GM23248 (cell line): ENCODE measurements at regions not wholly inside any gene's neighbourhood (a gene's known extent, or its start where the extent isn't known, plus 50 kb on each side); places are given as distances from the start of the nearest gene placed in this dataset.

Experiments used
- DNase-seq: peaks from one replicate; pipeline ENCODE4 v3.0.0-alpha.2; 2015
- H2AFZ ChIP-seq: fragments of 200-600 bp; sonication (generic); 2 replicates; pipeline ENCODE4 v1.6.1; 2016; ENCODE audit warnings: antibody characterized with exemption
- H3F3A ChIP-seq: fragments of 200-600 bp; sonication (generic); 2 replicates; pipeline ENCODE4 v1.6.1; 2016; ENCODE audit warnings: mild to moderate bottlenecking, antibody characterized with exemption, mixed run types; ENCODE audit not compliant: insufficient read depth
- H3K27ac ChIP-seq: fragments of 200-600 bp; sonication (generic); 2 replicates; pipeline ENCODE4 v1.5.1; 2016; ENCODE audit warnings: mild to moderate bottlenecking
- H3K27me3 ChIP-seq: fragments of 200-600 bp; sonication (generic); replicated peaks from 2 replicates; pipeline ENCODE4 v1.6.1; 2016; ENCODE audit warnings: mild to moderate bottlenecking; ENCODE audit not compliant: insufficient read depth
- H3K36me3 ChIP-seq: fragments of 200-600 bp; sonication (generic); 2 replicates; pipeline ENCODE4 v1.6.1; 2016; ENCODE audit warnings: low read depth, mild to moderate bottlenecking
- H3K4me1 ChIP-seq: fragments of 200-600 bp; sonication (generic); 2 replicates; pipeline ENCODE4 v1.6.1; 2016; ENCODE audit warnings: mild to moderate bottlenecking; ENCODE audit not compliant: insufficient read depth
- H3K4me2 ChIP-seq: fragments of 200-600 bp; sonication (generic); one replicate; pipeline ENCODE4 v1.6.1; 2016; ENCODE audit warnings: mild to moderate bottlenecking; ENCODE audit not compliant: unreplicated experiment
- H3K4me3 ChIP-seq: fragments of 200-600 bp; sonication (generic); 2 replicates; pipeline ENCODE4 v1.5.1; 2016; ENCODE audit warnings: mild to moderate bottlenecking
- H3K79me2 ChIP-seq: fragments of 200-600 bp; sonication (generic); 2 replicates; pipeline ENCODE4 v1.6.1; 2016; ENCODE audit warnings: mild to moderate bottlenecking; ENCODE audit not compliant: insufficient read depth
- H3K9ac ChIP-seq: fragments of 200-600 bp; sonication (generic); 2 replicates; pipeline ENCODE4 v1.6.1; 2016; ENCODE audit warnings: mild to moderate bottlenecking
- H3K9me2 ChIP-seq: fragments of 200-600 bp; sonication (generic); 2 replicates; pipeline ENCODE4 v1.6.1; 2016; ENCODE audit warnings: mixed run types, mild to moderate bottlenecking, moderate library complexity; ENCODE audit not compliant: insufficient read depth
- H3K9me3 ChIP-seq: fragments of 200-600 bp; sonication (generic); one replicate; pipeline ENCODE4 v1.6.1; 2017; ENCODE audit warnings: low read depth
- H4K20me1 ChIP-seq: fragments of 200-600 bp; sonication (generic); 2 replicates; pipeline ENCODE4 v1.6.0; 2016; ENCODE audit not compliant: insufficient read depth
- EZH2 ChIP-seq: fragments of 200-600 bp; sonication (generic); IDR thresholded peaks from 2 replicates; pipeline ENCODE4 v1.6.1; 2018; ENCODE audit warnings: antibody characterized with exemption, mild to moderate bottlenecking; ENCODE audit not compliant: insufficient read depth, poor library complexity, severe bottlenecking
- EZH2phosphoT487 ChIP-seq: fragments of 200-600 bp; sonication (generic); IDR thresholded peaks from 2 replicates; pipeline ENCODE4 v1.6.1; 2018; ENCODE audit warnings: antibody characterized with exemption, moderate library complexity, mild to moderate bottlenecking, low read depth; ENCODE audit not compliant: insufficient read depth
- WGBS, 2 experiments: methylation state at CpG; one replicate each; pipeline ENCODE4 v1.1.6; 2015 to 2017; ENCODE audit warnings: low lambda C conversion rate in 2 of 2, low coverage in 1 of 2; ENCODE audit errors: missing lambda C conversion rate in 2 of 2; 5-methylcytosine and 5-hydroxymethylcytosine counted together
- in situ Hi-C: fragments of 300-500 bp; cut with MboI; formaldehyde crosslinking; loops from 2 replicates; pipeline ENCODE4 v1.15.0; 2020

DNA sequence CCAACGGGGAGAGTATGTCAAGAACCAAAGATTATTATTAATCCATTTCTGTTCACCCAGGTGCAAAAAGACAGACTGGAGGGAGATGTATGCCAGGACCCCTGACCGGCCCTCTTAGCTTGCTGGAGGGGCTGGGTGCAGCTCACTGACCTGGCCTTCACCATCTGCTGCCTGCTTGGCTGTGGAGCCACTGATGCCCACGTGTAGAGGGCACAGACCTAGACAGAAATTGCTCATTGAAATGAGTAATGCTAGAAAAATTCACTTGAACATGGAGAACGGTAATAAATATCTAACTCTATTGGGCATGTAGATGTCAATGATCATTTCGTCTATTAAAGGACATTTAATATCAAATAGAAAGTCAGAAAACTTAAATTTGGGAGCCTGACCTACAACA is 58.8 kb upstream of the ERCC6L2 start:
- 71 to 74% methylated on average over 5 of the region's 5 CpGs for WGBS, 2 experiments
- H3K27me3 ChIP-seq: no peaks in the 10 kb centered on the region
- H3K9me3 ChIP-seq: no peaks in the 10 kb centered on the region
- H2AFZ ChIP-seq: no peak overlapping the region
- in situ Hi-C loops: no loop called here
- H4K20me1 ChIP-seq: no peaks in the 10 kb centered on the region
- no peak overlapping the region for H3K9ac ChIP-seq
- 0 out of 2 replicates have a peak, but pooled peaks cover 4% of the 10 kb centered on the region for H3K4me1 ChIP-seq
- no peak for TF ChIP-seq EZH2phosphoT487
- TF ChIP-seq EZH2: no peak
- no peaks in the 10 kb centered on the region for H3K36me3 ChIP-seq
- H3K4me2 ChIP-seq: no peak overlapping the region
- peak; percentile 20 for DNase-seq
- no peaks in the 10 kb centered on the region for H3F3A ChIP-seq
- H3K79me2 ChIP-seq: no peaks in the 10 kb centered on the region
- no peak overlapping the region for H3K4me3 ChIP-seq
- no peak overlapping the region for H3K27ac ChIP-seq
- no peaks in the 10 kb centered on the region for H3K9me2 ChIP-seq

DNA sequence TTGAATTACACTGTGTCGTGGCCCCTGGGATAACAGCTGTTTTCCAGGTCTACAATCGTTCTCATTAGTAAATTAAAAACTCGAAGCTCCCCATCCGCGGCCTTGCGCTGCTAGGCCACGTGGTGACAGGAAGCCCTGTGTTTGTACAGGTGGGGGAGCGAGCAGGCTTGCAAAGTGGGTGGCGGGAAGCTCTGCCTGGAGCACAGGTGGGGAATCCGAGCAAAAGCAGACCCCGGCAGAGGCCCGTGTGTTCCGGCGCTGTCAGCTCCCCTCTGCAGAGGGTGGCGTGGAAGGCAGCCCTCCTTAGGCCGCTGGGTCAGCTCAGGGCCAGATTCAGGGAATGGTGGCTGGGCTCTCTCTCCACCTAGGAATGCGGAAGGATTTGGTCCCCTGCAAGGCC is 59.5 kb upstream of the ERCC6L2 start:
- Histone ChIP-seq H3K79me2 (no peaks in the 10 kb centered on the region), H3K9ac (no peak overlapping the region), H3K4me3 (no peak overlapping the region), H3K27me3 (no peaks in the 10 kb centered on the region), H3K4me1 (0 out of 2 replicates have a peak, but pooled peaks cover 4% of the 10 kb centered on the region), H3K9me3 (no peaks in the 10 kb centered on the region), H3F3A (no peaks in the 10 kb centered on the region), H3K9me2 (no peaks in the 10 kb centered on the region), H3K4me2 (no peak overlapping the region), H3K27ac (no peak overlapping the region), H3K36me3 (no peaks in the 10 kb centered on the region), H4K20me1 (no peaks in the 10 kb centered on the region), H2AFZ (no peak overlapping the region)
- TF ChIP-seq EZH2: no peak
- no peak for TF ChIP-seq EZH2phosphoT487
- in situ Hi-C loops: no loop called here
- no peak for DNase-seq
- WGBS, 2 experiments: 82 to 86% methylated on average over 17 of the region's 17 CpGs

DNA sequence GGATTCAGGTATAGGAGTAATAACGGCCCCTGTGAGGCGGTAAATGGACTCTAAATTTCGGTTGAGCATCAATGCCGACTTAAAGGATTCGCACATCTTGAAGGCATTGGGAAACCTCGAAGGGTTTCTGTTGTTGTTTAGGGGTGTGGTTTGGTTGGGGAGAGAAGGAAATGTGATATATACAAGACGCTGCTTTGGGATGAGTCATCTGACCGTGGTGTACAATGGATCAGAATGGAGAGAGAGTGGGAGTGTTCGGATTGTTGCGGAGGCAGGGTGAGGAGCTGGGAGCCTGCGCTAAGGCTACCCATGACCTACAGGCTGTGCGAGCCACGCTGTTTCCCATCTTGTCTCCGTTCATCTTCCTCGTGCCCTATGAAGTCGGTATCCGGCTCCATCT is 60.4 kb upstream of the ERCC6L2 start:
- WGBS, 2 experiments: 90 to 92% methylated on average over 17 of the region's 17 CpGs
- Histone ChIP-seq H3K9me2 (no peaks in the 10 kb centered on the region), H3K4me1 (0 out of 2 replicates have a peak, but pooled peaks cover 4% of the 10 kb centered on the region), H4K20me1 (no peaks in the 10 kb centered on the region), H3K36me3 (no peaks in the 10 kb centered on the region), H3K79me2 (no peaks in the 10 kb centered on the region), H2AFZ (no peak overlapping the region), H3K9ac (no peak overlapping the region), H3F3A (no peaks in the 10 kb centered on the region), H3K9me3 (no peaks in the 10 kb centered on the region), H3K27me3 (no peaks in the 10 kb centered on the region), H3K27ac (no peak overlapping the region), H3K4me3 (no peak overlapping the region), H3K4me2 (no peak overlapping the region)
- DNase-seq: no peak
- no peak for TF ChIP-seq EZH2
- no peak for TF ChIP-seq EZH2phosphoT487
- in situ Hi-C loops: no loop called here

DNA sequence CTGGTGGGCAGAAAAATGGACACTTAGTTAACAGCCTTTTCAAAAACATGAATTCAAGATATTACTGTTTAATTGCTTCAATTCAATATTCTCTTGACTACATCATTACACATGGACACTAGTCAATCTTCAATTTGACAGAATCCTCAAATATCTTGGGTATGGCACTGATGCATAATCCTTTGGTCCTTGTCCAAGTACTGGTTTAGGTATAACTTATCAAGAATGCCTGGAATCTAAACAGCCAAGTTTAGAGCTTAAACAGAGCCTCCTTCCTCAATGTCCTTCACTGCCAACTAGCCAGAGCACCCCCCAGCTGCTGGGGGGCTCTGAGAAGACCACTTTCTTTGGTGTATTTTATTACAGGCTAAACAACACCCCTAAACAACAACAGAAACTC is 61.6 kb upstream of the ERCC6L2 start:
- Histone ChIP-seq H3K79me2 (no peaks in the 10 kb centered on the region), H3K9me3 (no peaks in the 10 kb centered on the region), H3K36me3 (no peaks in the 10 kb centered on the region), H3K27me3 (0 out of 2 replicates have a peak, but pooled peaks cover 6% of the 10 kb centered on the region), H3K4me1 (0 out of 2 replicates have a peak, but pooled peaks cover 4% of the 10 kb centered on the region), H3F3A (no peaks in the 10 kb centered on the region), H3K9me2 (no peaks in the 10 kb centered on the region), H4K20me1 (no peaks in the 10 kb centered on the region), H3K4me2 (no peak overlapping the region), H2AFZ (no peak overlapping the region), H3K4me3 (no peak overlapping the region), H3K9ac (no peak overlapping the region), H3K27ac (no peak overlapping the region)
- TF ChIP-seq EZH2phosphoT487 (no peak), EZH2 (no peak)
- in situ Hi-C loops: no loop called here
- no peak for DNase-seq

DNA sequence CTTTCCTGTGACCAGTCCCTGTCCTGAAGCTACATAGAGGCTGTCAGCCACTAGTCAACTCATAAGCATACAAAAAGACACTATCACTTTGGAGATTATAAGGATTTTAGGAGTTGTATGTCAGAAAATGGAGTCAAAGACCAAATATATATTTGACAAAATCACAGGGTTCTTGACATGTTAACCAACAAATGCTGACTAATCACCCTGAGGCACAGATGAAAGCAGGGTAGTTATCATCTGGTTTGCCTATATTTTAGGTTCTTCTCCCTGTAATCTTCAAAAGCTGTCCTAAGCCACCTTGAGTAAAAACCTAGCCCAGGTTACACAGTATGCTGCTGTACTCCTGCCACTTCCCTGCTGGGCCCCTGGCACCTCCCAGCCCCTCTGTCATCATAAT is 64.7 kb upstream of the ERCC6L2 start:
- in situ Hi-C loops: no loop called here
- H3K4me1 ChIP-seq: 0 out of 2 replicates have a peak, but pooled peaks cover 4% of the 10 kb centered on the region

More for the DNA sequence above, 64.7 kb upstream of the ERCC6L2 start:
- H3K36me3 ChIP-seq: no peaks in the 10 kb centered on the region
- H4K20me1 ChIP-seq: no peaks in the 10 kb centered on the region
- H3K27ac ChIP-seq: no peak overlapping the region
- H3K4me2 ChIP-seq: no peak overlapping the region
- H3K9me3 ChIP-seq: no peaks in the 10 kb centered on the region
- H2AFZ ChIP-seq: no peak overlapping the region
- no peak for DNase-seq
- no peak overlapping the region for H3K9ac ChIP-seq
- H3K79me2 ChIP-seq: no peaks in the 10 kb centered on the region
- no peaks in the 10 kb centered on the region for H3F3A ChIP-seq
- H3K27me3 ChIP-seq: 0 out of 2 replicates have a peak, but pooled peaks cover 6% of the 10 kb centered on the region
- no peak for TF ChIP-seq EZH2phosphoT487
- TF ChIP-seq EZH2: no peak
- H3K9me2 ChIP-seq: no peaks in the 10 kb centered on the region
- H3K4me3 ChIP-seq: no peak overlapping the region
